ENCODE measurements at regions not wholly inside any gene's neighbourhood (a gene's known extent, or its start where the extent isn't known, plus 50 kb on each side); places are given as distances from the start of the nearest gene placed in this dataset.

DNA sequence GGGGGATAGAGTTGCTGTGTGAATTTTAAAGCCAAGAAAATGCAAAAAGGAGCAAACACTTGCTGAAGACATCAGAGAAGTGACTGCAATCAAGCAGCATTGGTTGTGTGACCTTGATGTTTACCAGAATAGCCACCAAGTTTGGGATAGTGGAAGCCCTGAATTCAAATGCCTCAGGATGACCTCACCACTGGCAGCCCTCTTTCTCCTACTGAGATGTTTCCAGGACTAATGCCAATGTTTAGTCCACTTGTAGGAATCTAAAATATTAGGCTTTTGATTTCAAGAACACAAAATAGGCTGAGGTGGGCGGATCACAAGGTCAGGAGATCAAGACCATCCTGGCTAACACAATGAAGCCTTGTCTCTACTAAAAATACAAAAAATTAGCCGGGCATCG, 112.2 kb upstream of the NUDT12 start:
- DNase-seq: no peak

DNA sequence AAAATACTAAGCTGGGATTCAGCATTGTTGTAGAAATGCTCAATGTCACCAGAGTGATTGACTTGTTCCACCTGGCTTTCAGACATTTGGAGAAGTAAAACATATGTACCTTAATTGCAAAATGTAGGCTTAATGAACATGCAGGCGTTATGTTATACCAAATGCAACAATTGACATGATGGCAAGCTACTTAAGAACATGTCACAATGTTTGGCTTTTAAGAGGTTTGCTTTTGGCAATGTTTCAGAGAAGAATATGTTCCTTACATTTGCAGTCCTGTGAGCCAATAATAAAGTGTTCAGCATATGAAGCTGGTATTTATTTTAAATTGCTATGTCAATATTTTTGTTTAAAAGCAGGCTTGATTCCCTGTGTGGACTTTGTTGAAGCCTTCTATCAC, 111.7 kb upstream of the NUDT12 start:
- DNase-seq: no peak

DNA sequence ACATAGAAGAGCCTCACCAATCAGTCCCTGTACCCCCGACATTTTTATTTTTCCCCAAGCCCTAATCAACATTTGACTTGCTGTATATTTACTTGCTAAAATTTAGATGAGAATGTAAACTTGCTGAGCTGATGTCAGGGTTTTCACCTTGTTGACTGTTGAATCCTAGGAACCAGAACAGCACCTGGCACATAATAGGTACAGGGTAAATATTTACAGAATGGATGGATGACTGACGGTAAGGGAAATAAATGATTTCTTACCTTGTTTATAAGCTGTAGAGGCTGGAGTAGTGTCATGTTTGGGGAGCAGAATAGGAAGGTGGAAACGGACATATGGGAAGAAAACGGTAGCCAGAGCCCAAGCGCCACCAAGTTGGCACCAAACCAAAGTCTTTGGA, 107.0 kb upstream of the NUDT12 start:
- DNase-seq: no peak

DNA sequence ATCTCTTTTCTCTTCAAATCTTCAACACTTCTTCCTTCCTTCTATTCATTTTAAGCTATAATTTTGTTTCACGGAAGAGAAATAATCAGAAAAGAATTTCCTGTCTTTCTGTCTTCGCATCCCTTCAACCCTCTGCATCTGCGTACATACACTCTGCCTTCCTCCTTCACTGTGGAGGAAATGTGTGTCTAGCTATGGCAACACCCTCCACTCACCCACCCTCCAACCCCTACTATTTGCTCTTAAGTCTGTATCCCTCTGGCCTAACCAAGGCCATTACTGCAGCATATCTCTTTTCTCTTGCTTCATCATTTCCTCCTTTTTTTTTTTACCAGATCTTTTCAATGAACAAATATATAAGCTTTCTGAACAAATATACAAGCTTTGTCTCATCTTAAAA, 105.7 kb upstream of the NUDT12 start:
- no peak for DNase-seq

DNA sequence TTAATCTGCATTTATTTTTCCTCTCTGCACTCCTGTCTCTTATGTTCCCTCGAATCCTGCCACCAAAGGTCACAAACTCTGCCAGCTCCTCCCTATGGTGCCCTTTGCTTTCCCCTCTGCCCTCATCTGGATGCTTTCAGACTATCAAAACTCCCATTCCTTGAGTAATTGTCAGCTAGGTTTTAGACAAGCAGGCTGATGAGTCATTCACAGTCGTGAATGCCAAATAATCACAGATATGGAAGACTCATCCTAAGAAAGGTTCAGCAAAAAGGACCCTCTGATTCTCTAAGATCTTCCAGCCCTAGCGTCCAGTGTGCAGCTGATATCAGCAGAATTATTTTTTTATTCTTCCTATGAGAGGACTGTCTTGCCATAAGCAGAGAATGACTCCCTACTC, 104.5 kb upstream of the NUDT12 start:
- no peak for DNase-seq

DNA sequence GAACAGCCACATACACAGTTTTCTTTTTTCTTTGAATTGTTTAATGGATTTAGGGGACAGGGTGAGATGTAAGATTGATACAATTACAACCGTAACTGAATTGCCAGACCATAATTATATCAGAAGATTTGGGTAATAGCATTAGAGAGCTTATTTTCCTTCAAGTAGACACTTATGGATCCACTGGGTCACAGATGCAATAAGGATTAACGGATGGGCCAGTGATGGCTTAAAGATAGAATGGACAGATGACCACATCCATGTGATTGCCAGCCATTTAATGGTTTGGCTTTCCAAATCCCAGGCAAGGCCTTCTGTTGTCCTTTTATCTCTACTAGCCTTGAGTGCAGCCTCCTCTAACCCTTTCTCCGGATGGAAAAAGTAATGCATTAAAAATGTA, 94.7 kb upstream of the NUDT12 start:
- DNase-seq: no peak

DNA sequence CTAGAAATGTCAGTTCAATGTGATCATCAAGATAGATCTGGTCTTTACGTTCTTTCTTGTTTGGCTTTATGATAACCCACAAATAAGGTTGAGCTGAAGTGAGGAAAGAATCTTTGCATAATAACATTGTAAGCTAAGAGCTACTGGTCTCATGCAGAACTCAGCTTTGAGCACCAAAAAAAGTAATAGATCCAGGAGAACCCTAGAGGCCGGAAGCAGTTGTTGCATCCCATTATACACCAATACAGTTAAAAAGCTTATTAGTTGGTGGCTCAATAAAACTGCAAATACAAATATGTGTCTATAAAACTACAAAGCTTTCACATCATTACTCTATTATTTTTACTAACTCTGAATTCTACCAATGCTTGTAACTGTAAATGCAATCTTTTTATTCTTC, 85.5 kb upstream of the NUDT12 start:
- DNase-seq: no peak

DNA sequence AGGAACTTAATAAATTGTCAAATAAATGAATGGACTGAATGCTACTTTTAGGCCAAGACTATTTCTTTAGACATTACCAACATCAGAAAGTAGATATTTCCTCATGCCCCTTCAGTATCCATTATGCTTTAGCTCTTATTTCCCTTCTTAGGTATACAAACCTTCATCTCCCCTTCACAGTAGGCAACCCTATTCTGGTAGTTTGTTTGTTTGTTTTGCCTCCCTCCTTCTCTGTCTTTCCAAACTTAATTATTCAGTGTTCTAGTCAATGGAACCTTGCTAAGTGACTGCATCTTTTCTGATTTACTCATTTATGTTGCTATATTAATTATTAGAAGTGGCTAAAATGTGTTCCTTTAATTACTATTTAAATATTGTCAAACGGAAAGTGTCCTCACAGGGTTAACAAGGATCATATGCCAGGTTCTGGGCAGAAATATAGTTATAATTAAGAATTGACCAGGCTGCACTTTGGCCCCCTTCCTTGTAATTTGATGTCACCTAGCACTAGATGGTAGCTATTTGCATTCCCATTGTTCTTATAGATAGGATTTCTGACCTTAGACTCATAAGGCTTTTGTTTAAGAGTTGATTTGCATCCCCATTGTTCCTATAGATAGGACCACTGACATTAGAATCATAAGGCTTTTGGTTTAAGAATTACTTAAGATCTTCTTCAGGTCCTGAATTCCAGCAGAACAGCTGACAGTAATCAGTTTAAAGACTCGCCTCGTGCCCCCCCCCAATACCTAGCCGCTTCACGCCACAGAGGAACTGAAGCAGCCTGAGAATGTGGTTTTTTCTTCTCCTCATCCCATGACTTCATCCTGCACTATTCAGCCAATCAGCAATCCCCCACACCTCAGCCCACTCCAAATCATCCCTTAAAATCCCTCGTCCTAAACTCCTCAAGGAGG, 84.4 kb upstream of the NUDT12 start:
- no peak for DNase-seq

DNA sequence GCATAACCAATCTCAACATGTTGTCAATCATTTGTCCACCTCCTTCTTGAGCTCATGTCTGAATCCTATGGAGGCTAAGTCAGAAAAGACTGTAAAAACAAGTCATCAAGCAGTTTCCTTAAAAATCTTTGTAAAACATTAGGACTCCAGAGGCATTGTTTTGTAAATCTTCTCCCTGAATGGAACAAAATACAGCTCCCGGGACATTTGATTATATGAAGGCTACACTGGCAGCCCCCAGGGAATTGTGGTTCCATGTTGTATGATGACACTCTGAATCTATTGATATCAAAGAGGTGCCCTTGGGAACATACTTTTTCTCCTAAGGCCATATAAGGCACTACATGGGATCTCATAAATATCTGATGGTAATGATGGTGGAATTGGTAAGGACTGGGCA, 83.2 kb upstream of the NUDT12 start:
- no peak for DNase-seq

DNA sequence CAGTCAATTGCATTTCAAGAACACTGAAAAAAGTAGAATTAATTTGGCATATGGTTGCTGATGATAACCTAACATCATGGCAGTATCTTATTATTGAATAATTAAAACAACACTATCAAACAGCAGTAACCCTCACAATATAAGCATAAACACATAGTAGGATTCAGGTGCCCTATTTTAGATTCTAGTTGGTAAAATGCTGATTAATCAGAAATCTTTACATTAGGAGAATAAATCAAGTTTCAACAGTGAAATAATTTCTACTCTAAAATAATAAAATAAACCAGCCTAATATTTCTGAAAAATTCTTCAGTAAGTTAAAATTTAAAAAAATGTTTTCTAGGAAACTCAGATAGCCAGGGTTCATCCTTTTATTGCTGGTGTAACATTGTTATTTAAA, 76.4 kb upstream of the NUDT12 start:
- no peak for DNase-seq

DNA sequence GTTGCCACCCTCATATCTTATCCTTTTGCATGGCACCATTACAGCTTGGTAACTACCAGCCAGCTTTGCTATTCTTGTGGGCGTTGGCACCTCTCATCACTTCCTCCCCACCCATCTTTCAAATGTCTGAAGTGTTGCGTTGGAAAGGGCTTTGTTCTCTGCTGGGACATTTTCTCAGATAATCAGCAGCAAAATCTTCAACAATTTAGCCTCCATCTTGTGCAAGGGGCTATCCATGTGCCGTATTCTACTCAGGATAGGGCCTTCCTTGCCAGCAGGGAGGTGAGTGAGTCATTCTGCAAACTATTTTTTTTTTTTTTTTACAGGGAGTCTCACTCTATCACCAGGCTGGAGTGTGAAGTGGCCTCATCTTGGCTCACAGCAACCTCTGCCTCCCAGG, 62.1 kb upstream of the NUDT12 start:
- no peak for DNase-seq

DNA sequence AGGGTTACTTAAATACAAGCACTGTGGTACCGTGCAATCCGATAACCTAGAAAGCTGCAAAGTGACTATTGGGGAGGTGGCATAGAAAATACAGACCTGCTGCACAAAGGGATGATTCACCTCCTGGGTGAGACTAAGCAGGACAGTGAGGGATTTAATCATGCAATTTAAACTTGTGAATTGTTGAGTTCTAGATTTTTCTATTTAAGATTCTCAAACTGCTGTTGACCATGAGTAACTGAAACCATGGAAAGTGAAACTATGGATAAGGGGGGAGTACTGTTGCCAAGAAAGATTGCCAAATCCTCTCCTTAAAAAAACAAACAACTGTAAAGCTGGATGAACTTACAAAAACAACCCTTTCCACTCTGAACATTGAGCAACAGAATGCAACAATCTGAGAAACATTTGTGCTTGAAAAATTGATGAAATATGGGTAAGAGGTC, 61.5 kb upstream of the NUDT12 start:
- DNase-seq: no peak

DNA sequence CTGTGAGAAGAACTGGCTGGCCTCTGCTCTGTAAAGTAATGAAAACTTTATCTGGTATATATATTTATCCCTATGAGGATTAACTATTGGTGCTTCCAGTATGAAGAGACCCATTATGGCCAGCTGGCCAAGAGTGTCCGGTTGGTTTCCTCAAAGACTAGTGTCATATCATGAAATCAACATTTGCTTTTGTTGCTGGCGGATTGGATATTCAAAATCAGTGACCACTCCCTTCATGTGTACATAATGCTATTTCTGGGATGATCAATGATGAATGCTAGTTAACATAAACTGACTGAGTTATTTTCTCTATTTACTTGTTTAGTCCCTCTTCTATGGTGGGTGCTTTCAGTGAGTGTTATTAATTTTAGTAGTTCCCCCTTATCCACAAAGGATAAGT, 60.8 kb upstream of the NUDT12 start:
- DNase-seq: no peak

DNA sequence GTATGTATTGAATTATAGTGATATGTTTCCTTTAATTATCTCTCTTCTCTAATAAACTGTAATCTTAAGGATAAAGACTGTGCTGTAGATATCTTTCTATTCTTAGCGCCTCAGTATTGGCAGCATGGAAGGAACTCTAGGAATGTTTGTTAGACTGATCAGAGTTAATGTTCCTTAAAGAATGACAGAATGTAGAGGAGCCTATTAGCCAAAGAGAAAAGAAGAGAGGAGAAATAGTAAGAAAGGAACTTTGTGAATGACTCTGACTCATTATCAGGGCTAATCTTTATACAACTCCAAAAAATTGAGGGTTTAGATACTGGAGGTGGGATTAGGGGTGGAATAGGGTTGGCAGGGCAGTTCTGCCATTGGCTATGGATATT, 59.0 kb upstream of the NUDT12 start:
- DNase-seq: no peak

DNA sequence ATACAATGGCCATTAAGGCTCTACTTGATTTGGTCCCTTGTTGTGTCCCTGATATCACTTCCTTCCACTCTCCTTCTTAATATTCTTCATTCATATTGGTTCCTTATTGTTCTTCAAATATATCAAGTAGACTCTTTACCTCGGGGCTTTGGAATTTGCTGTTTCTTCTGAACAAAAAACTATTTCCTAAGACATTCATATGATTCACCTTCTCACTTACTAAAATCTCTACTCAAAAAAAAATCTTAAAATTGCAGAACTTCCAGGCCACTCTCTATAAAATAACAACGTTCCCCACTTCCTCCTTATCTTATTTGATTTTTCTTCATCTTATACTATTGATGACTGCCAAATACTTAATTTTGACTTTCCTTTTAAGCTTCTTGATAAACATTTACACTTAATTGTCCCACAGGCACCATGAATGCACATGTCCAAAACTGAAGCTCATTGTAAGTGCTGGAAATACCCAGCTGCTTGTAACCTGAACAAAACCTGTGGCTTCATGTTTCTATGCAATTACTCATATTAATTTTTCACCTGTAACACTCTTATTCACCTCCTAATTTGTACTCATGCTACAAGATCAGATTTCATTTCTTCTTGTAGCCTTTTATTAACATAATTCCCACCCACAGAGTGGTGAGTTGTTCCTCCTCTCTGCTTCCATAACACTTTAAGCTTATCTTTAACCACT, 58.4 kb upstream of the NUDT12 start:
- DNase-seq: no peak

DNA sequence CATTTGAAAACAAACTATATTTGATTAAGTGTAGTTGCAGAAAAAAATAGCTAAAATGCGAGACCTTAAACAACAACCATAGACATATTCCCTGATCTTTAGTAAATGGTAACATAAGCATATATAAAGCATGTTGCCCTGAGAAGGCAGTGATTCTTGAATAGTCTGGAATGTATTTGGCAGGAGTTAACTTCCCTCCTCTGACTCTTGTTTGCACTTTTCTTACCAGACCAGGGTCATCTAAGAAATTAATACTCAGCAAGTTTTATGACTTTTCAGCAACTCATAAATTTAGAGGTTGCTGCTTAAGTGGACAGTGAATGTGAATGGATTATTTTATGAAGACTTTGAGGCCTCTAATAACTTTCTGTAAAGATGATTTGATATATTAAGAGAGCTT, 55.3 kb upstream of the NUDT12 start:
- no peak for DNase-seq

DNA sequence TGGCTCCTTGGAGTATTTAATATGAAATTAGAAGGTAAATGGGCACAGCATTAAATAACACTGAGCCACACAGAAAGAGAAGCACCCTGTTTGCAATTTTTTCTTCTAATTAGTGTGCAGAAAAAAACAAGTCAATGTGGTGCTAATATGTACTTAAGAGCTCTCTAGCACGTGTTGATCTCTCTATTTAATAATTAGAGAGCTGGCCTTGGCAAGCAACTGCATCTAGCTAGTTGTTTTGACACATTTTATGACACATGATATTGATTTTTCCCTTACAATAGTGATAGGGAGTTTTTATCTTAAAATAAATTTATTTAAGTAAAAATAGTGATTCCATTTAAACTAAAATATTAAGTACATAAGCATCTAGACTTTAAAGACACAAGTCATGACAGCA, 54.5 kb upstream of the NUDT12 start:
- DNase-seq: no peak

DNA sequence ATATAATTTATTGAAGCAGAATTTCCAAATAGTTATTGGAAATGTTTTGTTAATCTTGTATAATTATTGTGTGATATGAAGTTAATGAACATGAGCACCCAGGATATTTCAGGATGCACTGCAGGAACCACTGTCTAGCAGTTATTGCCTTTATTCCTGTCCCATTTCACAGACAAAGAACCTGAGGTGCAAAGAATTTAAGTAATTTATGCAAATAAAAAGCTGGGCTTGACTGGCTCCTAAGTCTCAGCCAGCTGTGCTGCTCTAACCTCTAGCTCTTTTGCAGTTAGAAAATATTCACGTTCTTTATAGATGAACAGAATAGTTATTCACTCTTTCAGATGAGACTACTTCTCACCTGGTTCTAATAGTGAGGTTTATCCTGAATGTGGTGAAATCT, 50.0 kb upstream of the NUDT12 start:
- no peak for DNase-seq

Data from right kidney (tissue), 1 donor.